Neural crest cell (in vitro differentiated cells): ENCODE measurements at regions not wholly inside any gene's neighbourhood (a gene's known extent, or its start where the extent isn't known, plus 50 kb on each side); places are given as distances from the start of the nearest gene placed in this dataset.

ENCODE experiments used
- DNase-seq: peaks from one replicate; pipeline ENCODE4 v3.0.0; 2021; ENCODE audit warnings: low read depth, mixed read lengths, low spot score
- H3K27ac Mint-ChIP-seq: one replicate; pipeline ENCODE4 v1.8.0; 2021; ENCODE audit warnings: mild to moderate bottlenecking, mixed read lengths; ENCODE audit not compliant: unreplicated experiment
- H3K27me3 Mint-ChIP-seq: 2 replicates; pipeline ENCODE4 v1.8.0; 2021; ENCODE audit warnings: low read depth, mild to moderate bottlenecking, mixed read lengths
- H3K36me3 Mint-ChIP-seq: 2 replicates; pipeline ENCODE4 v1.8.0; 2021; ENCODE audit warnings: low read depth, mild to moderate bottlenecking, mixed read lengths
- H3K4me1 Mint-ChIP-seq: 2 replicates; pipeline ENCODE4 v1.8.0; 2021; ENCODE audit warnings: mixed read lengths
- H3K4me3 Mint-ChIP-seq: one replicate; pipeline ENCODE4 v1.8.0; 2021; ENCODE audit warnings: mild to moderate bottlenecking, mixed read lengths
- H3K9me3 Mint-ChIP-seq: 2 replicates; pipeline ENCODE4 v1.8.0; 2021; ENCODE audit warnings: mixed read lengths
- CTCF ChIP-seq: fragments of 200-600 bp; sonication (generic); conservative IDR thresholded peaks from 2 replicates; pipeline ENCODE4 v1.5.0; 2021; ENCODE audit warnings: antibody characterized with exemption, mild to moderate bottlenecking

- H3K4me3 Mint-ChIP-seq: no peak overlapping the region
- no peak overlapping the region for H3K27ac Mint-ChIP-seq
These were observed 225.6 kb upstream of the MOCS1 start for GRCh38 chr6:40159865-40160264.

GRCh38 chr6:40152701-40153436 is 218.6 kb upstream of the MOCS1 start:
- H3K27me3 Mint-ChIP-seq: peaks cover 63% of the 10 kb centered on the region
- peaks cover 2% of the 10 kb centered on the region for H3K9me3 Mint-ChIP-seq
- no peaks in the 10 kb centered on the region for H3K4me1 Mint-ChIP-seq
- TF ChIP-seq CTCF: no peak
- no peak overlapping the region for H3K4me3 Mint-ChIP-seq
- no peaks in the 10 kb centered on the region for H3K36me3 Mint-ChIP-seq
- no peak overlapping the region for H3K27ac Mint-ChIP-seq
- no peak for DNase-seq

More at GRCh38 chr6:40159865-40160264, 225.6 kb upstream of the MOCS1 start:
- Mint-ChIP-seq H3K36me3 (no peaks in the 10 kb centered on the region), H3K9me3 (no peaks in the 10 kb centered on the region), H3K27me3 (peaks cover 10% of the 10 kb centered on the region), H3K4me1 (no peaks in the 10 kb centered on the region)
- no peak for DNase-seq
- no peak for TF ChIP-seq CTCF

- H3K9me3 Mint-ChIP-seq: peaks cover 2% of the 10 kb centered on the region
These were observed 217.9 kb upstream of the MOCS1 start for GRCh38 chr6:40152196-40152595.

GRCh38 chr6:40148882-40149573 is 214.8 kb upstream of the MOCS1 start:
- no peak for TF ChIP-seq CTCF
- H3K9me3 Mint-ChIP-seq: peaks cover 7% of the 10 kb centered on the region

More at GRCh38 chr6:40152196-40152595, 217.9 kb upstream of the MOCS1 start:
- H3K36me3 Mint-ChIP-seq: no peaks in the 10 kb centered on the region
- H3K27me3 Mint-ChIP-seq: peaks cover 63% of the 10 kb centered on the region
- no peak for TF ChIP-seq CTCF
- no peak overlapping the region for H3K27ac Mint-ChIP-seq
- no peak for DNase-seq
- no peaks in the 10 kb centered on the region for H3K4me1 Mint-ChIP-seq
- H3K4me3 Mint-ChIP-seq: no peak overlapping the region

GRCh38 chr6:40146902-40147301 is 212.6 kb upstream of the MOCS1 start:
- no peak for DNase-seq
- Mint-ChIP-seq H3K9me3 (peaks cover 8% of the 10 kb centered on the region), H3K36me3 (no peaks in the 10 kb centered on the region), H3K4me3 (no peak overlapping the region), H3K27me3 (peaks cover 41% of the 10 kb centered on the region), H3K4me1 (no peaks in the 10 kb centered on the region), H3K27ac (no peak overlapping the region)
- no peak for TF ChIP-seq CTCF

More at GRCh38 chr6:40148882-40149573, 214.8 kb upstream of the MOCS1 start:
- peaks cover 50% of the 10 kb centered on the region for H3K27me3 Mint-ChIP-seq
- no peak overlapping the region for H3K4me3 Mint-ChIP-seq
- H3K27ac Mint-ChIP-seq: no peak overlapping the region
- no peak for DNase-seq
- no peaks in the 10 kb centered on the region for H3K4me1 Mint-ChIP-seq
- H3K36me3 Mint-ChIP-seq: no peaks in the 10 kb centered on the region
